RWPE2 (cell line): ENCODE measurements at regions not wholly inside any gene's neighbourhood (a gene's known extent, or its start where the extent isn't known, plus 50 kb on each side); places are given as distances from the start of the nearest gene placed in this dataset.
A peak's percentile ranks its signal among the peaks of the same experiment; 100 is the strongest.

Experiments used
- ATAC-seq: fragments of 200-7000 bp; cut with Tn5 transposase; 3 replicates; pipeline ENCODE4 v1.9.1; 2021; ENCODE audit warnings: low read depth
- DNase-seq: peaks from one replicate; pipeline ENCODE4 v3.0.0-alpha.2; 2020; ENCODE audit warnings: low spot score
- H3K27ac ChIP-seq: fragments of 450-650 bp; 2 replicates; pipeline ENCODE4 v1.5.1; 2017; ENCODE audit warnings: mild to moderate bottlenecking; ENCODE audit not compliant: poor library complexity, severe bottlenecking
- H3K27me3 ChIP-seq: fragments of 250-450 bp; sonication (Bioruptor Pico); 2 replicates; pipeline ENCODE4 v1.5.1; 2021; ENCODE audit warnings: mild to moderate bottlenecking, moderate library complexity; ENCODE audit not compliant: insufficient read depth, poor library complexity, severe bottlenecking
- H3K36me3 ChIP-seq: fragments of 250-450 bp; sonication (Bioruptor Pico); 2 replicates; pipeline ENCODE4 v1.5.1; 2020; ENCODE audit warnings: low read depth, mild to moderate bottlenecking, moderate library complexity
- H3K4me1 ChIP-seq: fragments of 250-450 bp; sonication (Bioruptor Pico); 2 replicates; pipeline ENCODE4 v1.5.1; 2021; ENCODE audit warnings: mild to moderate bottlenecking, moderate library complexity; ENCODE audit not compliant: insufficient read depth, poor library complexity, severe bottlenecking
- H3K4me3 ChIP-seq: fragments of 250-450 bp; sonication (Bioruptor Pico); 2 replicates; pipeline ENCODE4 v1.5.1; 2021; ENCODE audit warnings: mild to moderate bottlenecking, moderate library complexity; ENCODE audit not compliant: severe bottlenecking
- H3K9me3 ChIP-seq: fragments of 250-450 bp; sonication (Bioruptor Pico); 2 replicates; pipeline ENCODE4 v1.5.1; 2021; ENCODE audit warnings: mild to moderate bottlenecking, moderate library complexity; ENCODE audit not compliant: severe bottlenecking
- TF ChIP-seq, protein P1 (sequence below): fragments of 450-650 bp; IDR thresholded peaks from one replicate; pipeline ENCODE4 v1.5.1; 2017; ENCODE audit warnings: mild to moderate bottlenecking, moderate library complexity; ENCODE audit not compliant: poor library complexity, severe bottlenecking

DNA sequence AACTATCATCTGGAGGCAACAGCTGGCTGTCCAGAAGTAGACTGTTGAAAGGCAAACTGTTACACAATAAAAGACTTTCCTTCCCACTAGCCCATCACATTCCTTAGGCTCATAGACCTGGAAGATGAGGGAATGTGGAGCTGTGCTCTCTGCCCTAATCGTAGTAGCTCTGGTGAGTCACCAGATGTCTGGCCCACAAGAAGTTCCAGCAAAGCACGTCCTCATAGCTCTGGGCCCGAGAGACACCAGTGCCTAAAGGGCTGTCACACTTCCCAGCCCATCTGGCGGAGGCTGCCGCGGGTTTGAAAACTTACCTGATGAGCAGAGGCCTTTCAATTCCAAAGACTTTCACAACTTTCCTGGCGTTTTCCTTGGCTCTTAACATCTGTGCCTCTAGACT lies 81.7 kb upstream of the STOX2 start:
- no peaks in the 10 kb centered on the region for H3K9me3 ChIP-seq
- no peaks in the 10 kb centered on the region for H3K36me3 ChIP-seq
- DNase-seq (no peak), ATAC-seq (peak; percentile 85)
- no peaks in the 10 kb centered on the region for H3K27me3 ChIP-seq
- no peak overlapping the region for H3K27ac ChIP-seq
- H3K4me3 ChIP-seq, result no peak overlapping the region
- TF ChIP-seq, protein P1, sequence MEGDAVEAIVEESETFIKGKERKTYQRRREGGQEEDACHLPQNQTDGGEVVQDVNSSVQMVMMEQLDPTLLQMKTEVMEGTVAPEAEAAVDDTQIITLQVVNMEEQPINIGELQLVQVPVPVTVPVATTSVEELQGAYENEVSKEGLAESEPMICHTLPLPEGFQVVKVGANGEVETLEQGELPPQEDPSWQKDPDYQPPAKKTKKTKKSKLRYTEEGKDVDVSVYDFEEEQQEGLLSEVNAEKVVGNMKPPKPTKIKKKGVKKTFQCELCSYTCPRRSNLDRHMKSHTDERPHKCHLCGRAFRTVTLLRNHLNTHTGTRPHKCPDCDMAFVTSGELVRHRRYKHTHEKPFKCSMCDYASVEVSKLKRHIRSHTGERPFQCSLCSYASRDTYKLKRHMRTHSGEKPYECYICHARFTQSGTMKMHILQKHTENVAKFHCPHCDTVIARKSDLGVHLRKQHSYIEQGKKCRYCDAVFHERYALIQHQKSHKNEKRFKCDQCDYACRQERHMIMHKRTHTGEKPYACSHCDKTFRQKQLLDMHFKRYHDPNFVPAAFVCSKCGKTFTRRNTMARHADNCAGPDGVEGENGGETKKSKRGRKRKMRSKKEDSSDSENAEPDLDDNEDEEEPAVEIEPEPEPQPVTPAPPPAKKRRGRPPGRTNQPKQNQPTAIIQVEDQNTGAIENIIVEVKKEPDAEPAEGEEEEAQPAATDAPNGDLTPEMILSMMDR, result no peak
- H3K4me1 ChIP-seq, result peaks cover 6% of the 10 kb centered on the region

DNA sequence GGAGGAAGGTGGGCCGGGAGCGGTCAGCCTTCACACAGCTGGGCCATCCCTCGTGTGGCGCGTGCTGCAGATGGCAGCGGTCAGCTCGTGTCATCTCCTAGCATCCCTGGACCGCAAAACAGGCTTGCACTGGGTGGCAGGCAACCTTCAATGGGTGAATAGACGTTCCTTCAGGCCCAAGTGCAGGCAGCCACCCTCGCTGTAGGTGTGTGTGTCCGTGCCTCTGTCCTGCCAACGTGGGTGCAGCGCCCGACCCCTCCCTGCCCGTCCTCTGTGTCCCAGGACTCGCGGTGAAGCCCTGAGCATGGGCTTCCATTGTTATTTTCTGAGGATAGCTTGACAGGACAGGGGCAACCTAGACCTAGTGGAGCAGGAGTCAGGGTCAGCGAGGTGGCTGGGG lies 79.8 kb upstream of the STOX2 start:
- Histone ChIP-seq H3K4me3 (no peak overlapping the region), H3K9me3 (no peaks in the 10 kb centered on the region), H3K27me3 (no peaks in the 10 kb centered on the region), H3K36me3 (no peaks in the 10 kb centered on the region), H3K4me1 (peaks cover 6% of the 10 kb centered on the region), H3K27ac (no peak overlapping the region)
- TF ChIP-seq, protein P1, result no peak
- ATAC-seq (no peak), DNase-seq (no peak)

- H3K27ac ChIP-seq, result no peak overlapping the region
- peaks cover 6% of the 10 kb centered on the region for H3K4me1 ChIP-seq
- no peak for DNase-seq
- no peak overlapping the region for H3K4me3 ChIP-seq
- no peaks in the 10 kb centered on the region for H3K27me3 ChIP-seq
- no peaks in the 10 kb centered on the region for H3K36me3 ChIP-seq
- ATAC-seq, result no peak
- no peaks in the 10 kb centered on the region for H3K9me3 ChIP-seq
- TF ChIP-seq, protein P1, result no peak
These were observed 78.6 kb upstream of the STOX2 start for GRCh38 chr4:183826461-183826860.

GRCh38 chr4:183828125-183828524 lies 77.0 kb upstream of the STOX2 start:
- Histone ChIP-seq H3K27me3 (no peaks in the 10 kb centered on the region), H3K4me3 (no peak overlapping the region), H3K36me3 (no peaks in the 10 kb centered on the region), H3K9me3 (no peaks in the 10 kb centered on the region), H3K4me1 (peaks cover 6% of the 10 kb centered on the region), H3K27ac (no peak overlapping the region)
- TF ChIP-seq, protein P1, result no peak
- ATAC-seq (peak; percentile 59; the same call in 2 of the 3 replicates), DNase-seq (no peak)

DNA sequence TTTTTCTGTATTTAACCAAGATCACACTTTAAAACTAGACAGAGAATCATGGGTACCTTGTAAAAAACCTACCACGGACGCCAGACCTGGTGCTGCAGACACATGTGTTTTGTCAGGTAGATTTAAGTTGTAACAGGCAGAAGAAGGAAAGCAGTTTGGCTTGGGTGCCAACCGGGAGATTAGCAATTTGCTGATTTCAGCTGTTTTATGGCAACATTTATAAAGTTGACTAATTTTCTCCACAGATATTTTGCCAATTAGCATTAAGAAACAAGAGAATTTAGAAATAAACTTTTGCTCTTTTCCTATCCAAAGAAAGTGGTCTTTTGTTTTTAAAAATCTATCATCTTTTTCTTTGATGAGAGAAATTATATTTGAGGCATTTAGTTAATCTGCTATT lies 76.3 kb upstream of the STOX2 start:
- H3K9me3 ChIP-seq, result no peaks in the 10 kb centered on the region
- no peak for ATAC-seq

More for the DNA sequence above, 76.3 kb upstream of the STOX2 start:
- H3K27me3 ChIP-seq, result no peaks in the 10 kb centered on the region
- no peak overlapping the region for H3K27ac ChIP-seq
- no peaks in the 10 kb centered on the region for H3K36me3 ChIP-seq
- no peak overlapping the region for H3K4me3 ChIP-seq
- TF ChIP-seq, protein P1, result no peak
- peaks cover 3% of the 10 kb centered on the region for H3K4me1 ChIP-seq
- DNase-seq, result no peak
